AG04450 (cell line): ENCODE measurements at regions not wholly inside any gene's neighbourhood (a gene's known extent, or its start where the extent isn't known, plus 50 kb on each side); places are given as distances from the start of the nearest gene placed in this dataset.

Source experiments
- CTCF ChIA-PET: fragments of 300-600, 350-600 bp; formaldehyde crosslinking; extraction: SDS; loops from one replicate; lab custom pipeline; 2022; ENCODE audit warnings: antibody characterized with exemption, inconsistent platforms; lab: Charles Lee
- POLR2A ChIA-PET: fragments of 350-600 bp; formaldehyde crosslinking; extraction: SDS; loops from one replicate; lab custom pipeline; 2021; ENCODE audit warnings: antibody characterized with exemption, inconsistent platforms; lab: Yijun Ruan, JAX
- DNase-seq: peaks from one replicate; pipeline ENCODE4 v3.0.0-alpha.2; 2011; ENCODE audit warnings: low read depth, low spot score
- H3K27ac ChIP-seq: one replicate; pipeline ENCODE4 v1.5.1; 2012; ENCODE audit warnings: low read depth, low read length, control low read depth
- H3K27me3 ChIP-seq: one replicate; pipeline ENCODE4 v1.6.0; 2012; ENCODE audit warnings: low read length; ENCODE audit not compliant: control insufficient read depth, insufficient read depth
- H3K4me3 ChIP-seq: 2 replicates; pipeline ENCODE4 v1.5.1; 2011; ENCODE audit warnings: mild to moderate bottlenecking, low read depth, low read length, control low read depth
- H3K9me3 ChIP-seq: 2 replicates; pipeline ENCODE4 v1.5.1; 2012; ENCODE audit warnings: low read length; ENCODE audit not compliant: control insufficient read depth, insufficient read depth
- TF ChIP-seq, protein P1 (sequence below): IDR thresholded peaks from 2 replicates; pipeline ENCODE4 v1.5.1; 2011; ENCODE audit warnings: low read depth, low read length, control low read depth, inconsistent platforms

DNA sequence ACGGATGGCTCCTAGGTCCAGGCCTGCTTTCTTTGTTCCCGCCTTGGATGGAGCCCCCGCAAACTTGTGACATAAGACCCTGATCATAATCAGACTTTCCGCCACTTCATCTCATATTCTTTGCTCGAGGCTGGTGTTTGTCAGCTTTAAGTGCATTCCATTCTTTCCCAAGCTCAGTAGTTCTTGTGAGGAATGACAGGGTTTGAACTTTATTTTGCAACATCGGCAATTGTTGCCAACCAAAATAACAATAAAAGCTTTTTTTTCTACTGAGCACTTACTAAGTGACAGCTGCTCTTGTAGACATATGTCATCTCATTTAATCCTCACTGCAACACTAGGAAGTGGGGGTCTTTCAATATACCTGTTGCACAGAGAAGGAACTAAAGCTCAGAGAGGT is 178.8 kb upstream of the ST6GAL2 start:
- CTCF ChIA-PET: interaction anchor here (0.7 kb wide), 1 partner anchor 12 kb away, joined by 3 read pairs; no protein-coding TSS in a partner anchor
- DNase-seq: no peak
- no peak overlapping the region for H3K27ac ChIP-seq
- H3K27me3 ChIP-seq: peaks cover 5% of the 10 kb centered on the region
- no peaks in the 10 kb centered on the region for H3K9me3 ChIP-seq
- no peak overlapping the region for H3K4me3 ChIP-seq
- POLR2A ChIA-PET: no interaction called here
- TF ChIP-seq, protein P1, sequence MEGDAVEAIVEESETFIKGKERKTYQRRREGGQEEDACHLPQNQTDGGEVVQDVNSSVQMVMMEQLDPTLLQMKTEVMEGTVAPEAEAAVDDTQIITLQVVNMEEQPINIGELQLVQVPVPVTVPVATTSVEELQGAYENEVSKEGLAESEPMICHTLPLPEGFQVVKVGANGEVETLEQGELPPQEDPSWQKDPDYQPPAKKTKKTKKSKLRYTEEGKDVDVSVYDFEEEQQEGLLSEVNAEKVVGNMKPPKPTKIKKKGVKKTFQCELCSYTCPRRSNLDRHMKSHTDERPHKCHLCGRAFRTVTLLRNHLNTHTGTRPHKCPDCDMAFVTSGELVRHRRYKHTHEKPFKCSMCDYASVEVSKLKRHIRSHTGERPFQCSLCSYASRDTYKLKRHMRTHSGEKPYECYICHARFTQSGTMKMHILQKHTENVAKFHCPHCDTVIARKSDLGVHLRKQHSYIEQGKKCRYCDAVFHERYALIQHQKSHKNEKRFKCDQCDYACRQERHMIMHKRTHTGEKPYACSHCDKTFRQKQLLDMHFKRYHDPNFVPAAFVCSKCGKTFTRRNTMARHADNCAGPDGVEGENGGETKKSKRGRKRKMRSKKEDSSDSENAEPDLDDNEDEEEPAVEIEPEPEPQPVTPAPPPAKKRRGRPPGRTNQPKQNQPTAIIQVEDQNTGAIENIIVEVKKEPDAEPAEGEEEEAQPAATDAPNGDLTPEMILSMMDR: no peak

DNA sequence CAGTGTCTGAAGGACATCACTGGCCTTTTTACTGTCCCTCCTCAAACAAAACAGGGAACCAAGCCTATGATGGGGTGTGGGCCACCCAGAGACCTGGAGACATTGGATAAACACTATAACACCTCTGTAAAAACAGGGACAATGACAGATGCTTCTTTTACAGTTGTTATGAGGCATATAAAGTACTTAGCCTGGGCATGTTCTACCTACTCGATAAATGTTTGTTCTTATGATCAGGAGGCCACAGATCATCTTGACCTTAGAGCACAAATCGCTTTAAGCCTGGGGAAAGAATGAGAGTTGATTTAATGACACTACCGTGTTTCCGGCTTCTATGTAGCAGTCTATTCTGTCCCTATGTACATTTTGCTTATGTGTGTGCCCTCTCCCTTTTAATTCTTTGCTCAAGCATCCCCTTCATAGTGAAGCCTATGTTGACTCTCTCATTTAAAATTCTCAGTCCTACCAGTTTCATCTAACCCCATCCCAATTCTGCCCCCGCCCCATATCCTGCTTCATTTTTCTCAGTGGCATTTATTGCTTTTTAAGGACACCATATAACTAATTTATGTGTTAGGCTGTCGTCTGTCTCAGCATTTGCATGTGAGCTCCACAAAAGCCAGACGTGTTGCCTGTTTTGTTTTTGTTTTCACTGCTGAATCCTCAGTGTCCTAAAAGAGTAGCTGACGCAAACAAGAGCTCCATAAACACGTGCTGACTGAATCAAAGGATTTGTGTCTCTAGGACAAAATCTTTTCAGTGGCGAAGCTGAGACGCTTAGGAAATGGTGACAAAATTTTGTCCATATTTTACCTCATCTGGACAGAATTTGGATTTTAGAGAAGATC is 182.3 kb upstream of the ST6GAL2 start:
- H3K9me3 ChIP-seq: no peaks in the 10 kb centered on the region
- CTCF ChIA-PET: interaction anchor here (0.6 kb wide), 1 partner anchor 1465 kb away, joined by 3 read pairs; no protein-coding TSS in a partner anchor
- no peak overlapping the region for H3K27ac ChIP-seq
- H3K27me3 ChIP-seq: peaks cover 2% of the 10 kb centered on the region
- H3K4me3 ChIP-seq: no peak overlapping the region
- TF ChIP-seq, protein P1: no peak
- POLR2A ChIA-PET: no interaction called here
- DNase-seq: no peak

DNA sequence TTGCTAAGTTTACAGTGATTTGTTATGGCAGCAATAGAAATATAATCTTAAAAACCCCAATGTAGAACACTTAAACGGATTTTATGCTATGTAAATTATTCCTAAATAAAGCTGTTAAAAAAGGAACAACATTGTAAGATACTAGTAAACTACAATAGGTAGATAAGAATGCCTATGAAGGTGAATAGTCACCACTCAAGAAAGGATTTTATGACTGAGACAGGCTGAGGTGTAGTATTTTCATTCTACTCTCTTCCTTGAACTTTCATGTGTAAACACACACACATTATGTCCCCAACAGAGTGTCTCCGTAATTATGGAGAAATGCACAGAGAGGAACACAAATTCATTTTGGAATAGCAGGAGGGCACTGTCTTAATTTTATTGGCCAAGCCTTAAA is 183.9 kb upstream of the ST6GAL2 start:
- CTCF ChIA-PET: no interaction called here
- POLR2A ChIA-PET: no interaction called here
- TF ChIP-seq, protein P1: no peak
- no peak for DNase-seq
- H3K9me3 ChIP-seq: no peaks in the 10 kb centered on the region
- H3K27ac ChIP-seq: no peak overlapping the region
- no peak overlapping the region for H3K4me3 ChIP-seq
- H3K27me3 ChIP-seq: peaks cover 2% of the 10 kb centered on the region

DNA sequence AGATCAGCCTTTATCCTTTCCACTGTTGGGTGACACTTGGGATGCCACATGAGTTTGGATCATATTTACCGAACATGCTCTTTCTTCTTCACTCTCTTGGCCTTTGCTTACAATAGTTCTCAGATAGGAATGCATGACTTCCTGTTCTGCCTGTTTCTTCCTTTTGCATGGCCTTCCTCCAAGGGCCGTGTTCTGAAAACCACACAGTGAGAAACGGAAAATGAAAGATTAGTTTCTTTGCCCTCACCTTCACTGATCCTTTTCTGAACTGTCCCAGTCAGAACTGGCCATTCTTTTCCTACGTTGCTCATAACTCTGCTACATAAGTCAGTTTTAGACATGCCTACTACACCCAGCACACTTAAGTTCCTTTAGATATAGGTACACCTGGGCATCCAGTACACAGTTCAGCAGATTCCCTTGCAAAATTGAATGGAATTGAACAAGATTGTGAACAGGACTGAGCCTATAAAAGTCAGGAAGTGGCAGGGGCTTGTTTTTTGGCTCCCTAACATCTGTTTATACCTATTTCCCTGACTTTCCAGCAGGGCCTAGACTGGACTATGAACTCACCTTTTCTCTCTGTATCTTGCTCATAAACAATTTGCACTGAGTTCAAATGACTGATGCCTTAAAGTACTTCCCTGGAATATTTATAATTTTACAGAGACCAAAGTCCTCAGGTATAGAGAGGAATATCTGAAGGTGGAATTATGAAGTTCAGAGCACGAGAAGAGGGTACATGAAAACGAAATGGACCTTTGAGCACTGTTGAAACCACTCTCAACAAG is 186.4 kb upstream of the ST6GAL2 start:
- Histone ChIP-seq H3K4me3 (no peak overlapping the region), H3K27ac (no peak overlapping the region), H3K27me3 (no peaks in the 10 kb centered on the region), H3K9me3 (no peaks in the 10 kb centered on the region)
- ChIA-PET CTCF (no interaction called here), POLR2A (no interaction called here)
- TF ChIP-seq, protein P1: no peak
- DNase-seq: no peak

DNA sequence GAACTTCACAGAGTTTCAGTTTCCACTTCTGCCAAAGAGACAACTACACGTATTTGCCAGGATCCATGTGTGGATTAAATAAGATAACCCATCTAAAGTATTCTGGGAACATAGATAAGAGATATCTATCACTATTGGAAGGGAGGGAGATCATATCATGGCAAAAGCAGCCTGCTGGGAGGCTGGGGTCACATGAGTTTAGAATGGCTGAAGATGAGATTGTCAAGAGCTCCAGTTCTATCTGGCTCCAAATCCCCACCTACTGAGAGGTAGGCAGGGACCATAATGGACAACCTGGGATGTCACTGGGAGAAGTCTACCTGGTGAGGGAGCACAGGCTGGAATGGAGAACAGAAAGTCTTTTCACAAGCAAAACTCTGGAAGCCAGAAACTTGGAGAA is 192.6 kb upstream of the ST6GAL2 start:
- Histone ChIP-seq H3K27ac (no peak overlapping the region), H3K4me3 (no peak overlapping the region), H3K9me3 (no peaks in the 10 kb centered on the region), H3K27me3 (no peaks in the 10 kb centered on the region)
- TF ChIP-seq, protein P1: no peak
- CTCF ChIA-PET: no interaction called here
- POLR2A ChIA-PET: no interaction called here
- no peak for DNase-seq
